ENCODE measurements at regions not wholly inside any gene's neighbourhood (a gene's known extent, or its start where the extent isn't known, plus 50 kb on each side); places are given as distances from the start of the nearest gene placed in this dataset.
A peak's percentile ranks its signal among the peaks of the same experiment; 100 is the strongest.

- Mint-ChIP-seq H3K4me3 (ENCODE audit: unreplicated experiment) (no peak overlapping the region), H3K36me3 (ENCODE audit: low read depth, unreplicated experiment) (no peaks in the 10 kb centered on the region), H3K27me3 (ENCODE audit: unreplicated experiment) (no peaks in the 10 kb centered on the region), H3K9me3 (ENCODE audit: unreplicated experiment) (no peaks in the 10 kb centered on the region), H3K27ac (ENCODE audit: unreplicated experiment) (no peak overlapping the region), H3K4me1 (ENCODE audit: unreplicated experiment) (peaks cover 7% of the 10 kb centered on the region)
- DNase-seq (ENCODE audit: low spot score) = no peak
- no peak for TF ChIP-seq CTCF (IDR thresholded peaks at IDR 0.05; ENCODE audit: unreplicated experiment)
Measured at GRCh38 chr6:121510568-121511177, 75.2 kb downstream of the GJA1 start.

GRCh38 chr6:121515630-121516265, 80.3 kb downstream of the GJA1 start:
- peaks cover 19% of the 10 kb centered on the region for H3K4me1 Mint-ChIP-seq (ENCODE audit: unreplicated experiment)
- no peak for TF ChIP-seq CTCF (IDR thresholded peaks at IDR 0.05; ENCODE audit: unreplicated experiment)
- no peak overlapping the region for H3K4me3 Mint-ChIP-seq (ENCODE audit: unreplicated experiment)
- H3K27me3 Mint-ChIP-seq (ENCODE audit: unreplicated experiment) = no peaks in the 10 kb centered on the region
- no peaks in the 10 kb centered on the region for H3K9me3 Mint-ChIP-seq (ENCODE audit: unreplicated experiment)
- no peaks in the 10 kb centered on the region for H3K36me3 Mint-ChIP-seq (ENCODE audit: low read depth, unreplicated experiment)
- no peak for DNase-seq (ENCODE audit: low spot score)
- no peak overlapping the region for H3K27ac Mint-ChIP-seq (ENCODE audit: unreplicated experiment)

- Mint-ChIP-seq H3K9me3 (ENCODE audit: unreplicated experiment) (no peaks in the 10 kb centered on the region), H3K4me3 (ENCODE audit: unreplicated experiment) (no peak overlapping the region), H3K36me3 (ENCODE audit: low read depth, unreplicated experiment) (no peaks in the 10 kb centered on the region), H3K4me1 (ENCODE audit: unreplicated experiment) (peaks cover 23% of the 10 kb centered on the region), H3K27me3 (ENCODE audit: unreplicated experiment) (no peaks in the 10 kb centered on the region), H3K27ac (ENCODE audit: unreplicated experiment) (no peak overlapping the region)
- no peak for DNase-seq (ENCODE audit: low spot score)
- TF ChIP-seq CTCF (IDR thresholded peaks at IDR 0.05; ENCODE audit: unreplicated experiment) = no peak
Measured at GRCh38 chr6:121516331-121516730, 80.9 kb downstream of the GJA1 start.

- Mint-ChIP-seq H3K9me3 (ENCODE audit: unreplicated experiment) (no peaks in the 10 kb centered on the region), H3K27me3 (ENCODE audit: unreplicated experiment) (no peaks in the 10 kb centered on the region), H3K27ac (ENCODE audit: unreplicated experiment) (peak overlapping the region; percentile 80), H3K36me3 (ENCODE audit: low read depth, unreplicated experiment) (no peaks in the 10 kb centered on the region), H3K4me3 (ENCODE audit: unreplicated experiment) (no peak overlapping the region), H3K4me1 (ENCODE audit: unreplicated experiment) (peaks cover 31% of the 10 kb centered on the region)
- DNase-seq (ENCODE audit: low spot score) = no peak
- no peak for TF ChIP-seq CTCF (IDR thresholded peaks at IDR 0.05; ENCODE audit: unreplicated experiment)
Measured at GRCh38 chr6:121520337-121521163, 85.1 kb downstream of the GJA1 start.

- Mint-ChIP-seq H3K36me3 (ENCODE audit: low read depth, unreplicated experiment) (no peaks in the 10 kb centered on the region), H3K9me3 (ENCODE audit: unreplicated experiment) (no peaks in the 10 kb centered on the region), H3K4me1 (ENCODE audit: unreplicated experiment) (peaks cover 26% of the 10 kb centered on the region), H3K27ac (ENCODE audit: unreplicated experiment) (peak overlapping the region; percentile 80), H3K4me3 (ENCODE audit: unreplicated experiment) (no peak overlapping the region), H3K27me3 (ENCODE audit: unreplicated experiment) (no peaks in the 10 kb centered on the region)
- TF ChIP-seq CTCF (IDR thresholded peaks at IDR 0.05; ENCODE audit: unreplicated experiment) = no peak
- DNase-seq (ENCODE audit: low spot score) = no peak
Measured at GRCh38 chr6:121521164-121521555, 85.7 kb downstream of the GJA1 start.
